SK-N-SH (cell line): ENCODE measurements at regions not wholly inside any gene's neighbourhood (a gene's known extent, or its start where the extent isn't known, plus 50 kb on each side); places are given as distances from the start of the nearest gene placed in this dataset.

Experiments
- CTCF ChIP-seq: fragments of 200-600 bp; sonication (generic); IDR thresholded peaks from 2 replicates; pipeline ENCODE4 v1.6.1; 2017; ENCODE audit warnings: antibody characterized with exemption, mild to moderate bottlenecking, moderate library complexity
- EP300 ChIP-seq, 2 experiments: IDR thresholded peaks; 2 replicates each; pipeline versions ENCODE4 v1.4.0 to v1.6.1; 2012; ENCODE audit warnings: borderline replicate concordance in 1 of 2, low read depth in 1 of 2, low read length in 1 of 2
- GABPA ChIP-seq: IDR thresholded peaks from 2 replicates; pipeline ENCODE4 v1.4.0; 2012; ENCODE audit warnings: low read depth, mild to moderate bottlenecking
- MAX ChIP-seq: IDR thresholded peaks from 2 replicates; pipeline ENCODE4 v1.4.0; 2012; ENCODE audit warnings: low read depth
- MXI1 ChIP-seq: IDR thresholded peaks from 2 replicates; pipeline ENCODE4 v1.6.1; 2012; ENCODE audit warnings: mild to moderate bottlenecking, low read depth, low read length, improper control_type of control experiment
- NRF1 ChIP-seq: IDR thresholded peaks from 2 replicates; pipeline ENCODE4 v1.6.1; 2012; ENCODE audit warnings: low read depth, mild to moderate bottlenecking, low read length
- POLR2AphosphoS5 ChIP-seq: IDR thresholded peaks from 2 replicates; pipeline ENCODE4 v1.6.1; 2012; ENCODE audit warnings: low read depth, low read length
- TCF12 ChIP-seq: IDR thresholded peaks from 2 replicates; pipeline ENCODE4 v1.4.0; 2012
- TF ChIP-seq, protein P1 (sequence below): IDR thresholded peaks from 2 replicates; pipeline ENCODE4 v1.6.1; 2012; ENCODE audit warnings: mild to moderate bottlenecking, low read depth, low read length, moderate library complexity

DNA sequence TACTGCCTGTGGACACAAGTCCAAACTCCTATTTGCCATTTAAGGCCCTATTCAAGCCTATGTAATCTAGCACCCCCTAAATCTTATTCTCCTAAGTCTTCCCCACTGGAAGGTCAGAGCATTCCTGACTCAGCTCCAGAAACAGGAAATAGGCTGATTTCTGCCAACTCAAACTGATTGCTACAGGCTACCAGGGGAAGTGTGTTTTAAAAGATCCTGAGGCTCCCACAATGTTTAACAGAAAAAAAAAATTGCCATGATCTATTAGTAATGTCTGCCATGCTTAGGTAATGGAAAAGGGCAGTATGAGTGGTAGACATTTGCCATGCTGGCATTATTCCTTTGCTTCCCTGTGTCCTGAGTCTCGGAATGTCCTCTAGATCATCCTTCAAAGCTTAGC is 65.8 kb upstream of the BRINP1 start:
- TF ChIP-seq TCF12 (no peak), GABPA (no peak), POLR2AphosphoS5 (no peak), MXI1 (no peak), CTCF (no peak), NRF1 (no peak), EP300 (IDR thresholded peaks at IDR 0.05; ENCODE audit: borderline replicate concordance in 1 of 2, low read depth in 1 of 2, low read length in 1 of 2) (no peak), MAX (no peak)
- TF ChIP-seq, protein P1, sequence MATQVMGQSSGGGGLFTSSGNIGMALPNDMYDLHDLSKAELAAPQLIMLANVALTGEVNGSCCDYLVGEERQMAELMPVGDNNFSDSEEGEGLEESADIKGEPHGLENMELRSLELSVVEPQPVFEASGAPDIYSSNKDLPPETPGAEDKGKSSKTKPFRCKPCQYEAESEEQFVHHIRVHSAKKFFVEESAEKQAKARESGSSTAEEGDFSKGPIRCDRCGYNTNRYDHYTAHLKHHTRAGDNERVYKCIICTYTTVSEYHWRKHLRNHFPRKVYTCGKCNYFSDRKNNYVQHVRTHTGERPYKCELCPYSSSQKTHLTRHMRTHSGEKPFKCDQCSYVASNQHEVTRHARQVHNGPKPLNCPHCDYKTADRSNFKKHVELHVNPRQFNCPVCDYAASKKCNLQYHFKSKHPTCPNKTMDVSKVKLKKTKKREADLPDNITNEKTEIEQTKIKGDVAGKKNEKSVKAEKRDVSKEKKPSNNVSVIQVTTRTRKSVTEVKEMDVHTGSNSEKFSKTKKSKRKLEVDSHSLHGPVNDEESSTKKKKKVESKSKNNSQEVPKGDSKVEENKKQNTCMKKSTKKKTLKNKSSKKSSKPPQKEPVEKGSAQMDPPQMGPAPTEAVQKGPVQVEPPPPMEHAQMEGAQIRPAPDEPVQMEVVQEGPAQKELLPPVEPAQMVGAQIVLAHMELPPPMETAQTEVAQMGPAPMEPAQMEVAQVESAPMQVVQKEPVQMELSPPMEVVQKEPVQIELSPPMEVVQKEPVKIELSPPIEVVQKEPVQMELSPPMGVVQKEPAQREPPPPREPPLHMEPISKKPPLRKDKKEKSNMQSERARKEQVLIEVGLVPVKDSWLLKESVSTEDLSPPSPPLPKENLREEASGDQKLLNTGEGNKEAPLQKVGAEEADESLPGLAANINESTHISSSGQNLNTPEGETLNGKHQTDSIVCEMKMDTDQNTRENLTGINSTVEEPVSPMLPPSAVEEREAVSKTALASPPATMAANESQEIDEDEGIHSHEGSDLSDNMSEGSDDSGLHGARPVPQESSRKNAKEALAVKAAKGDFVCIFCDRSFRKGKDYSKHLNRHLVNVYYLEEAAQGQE: no peak
